ENCODE measurements at regions not wholly inside any gene's neighbourhood (a gene's known extent, or its start where the extent isn't known, plus 50 kb on each side); places are given as distances from the start of the nearest gene placed in this dataset.

DNA sequence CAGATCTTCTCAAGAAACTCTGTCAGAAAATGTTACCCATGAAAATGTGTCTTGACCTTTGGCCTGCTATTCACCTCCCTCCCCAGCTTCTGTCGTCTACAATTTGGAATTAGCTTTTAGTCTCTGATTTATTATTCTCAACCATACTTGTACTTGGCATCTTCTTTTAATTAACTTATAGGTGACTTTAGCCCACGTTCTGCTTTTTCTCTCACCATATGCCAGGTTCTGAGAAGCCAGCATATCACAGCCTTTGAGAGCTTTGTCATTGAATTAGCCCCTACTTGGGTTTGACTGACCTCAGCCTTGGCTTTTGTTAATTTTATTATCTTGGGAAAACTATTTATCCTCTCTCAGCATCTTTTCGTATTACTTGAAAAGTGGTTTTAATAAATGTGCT is 355.9 kb downstream of the OXSM start:
- TF ChIP-seq FOXM1 (IDR thresholded peaks at IDR 0.05; ENCODE audit: low read depth, low read length) (no peak), TCF12 (IDR thresholded peaks at IDR 0.05; ENCODE audit: low read depth, low read length) (no peak), CREB1 (IDR thresholded peaks at IDR 0.05; ENCODE audit: low read depth) (no peak), FOXK2 (IDR thresholded peaks at IDR 0.05) (no peak), KAT2A (conservative IDR thresholded peaks at IDR 0.05; ENCODE audit: control insufficient read depth, low read depth, low read length) (no peak), ZNF384 (IDR thresholded peaks at IDR 0.05; ENCODE audit: borderline replicate concordance, low read depth, low read length) (no peak), POLR2A (IDR thresholded peaks at IDR 0.05; ENCODE audit: low read depth, low read length) (no peak), EZH2 (IDR thresholded peaks at IDR 0.05; ENCODE audit: borderline replicate concordance, control insufficient read depth, low read depth, low read length) (no peak), POLR2AphosphoS2 (IDR thresholded peaks at IDR 0.05; ENCODE audit: low read depth, low read length) (no peak), CBX5 (IDR thresholded peaks at IDR 0.05; ENCODE audit: low read depth) (no peak), STAT1 (conservative IDR thresholded peaks at IDR 0.05) (no peak)
- TF ChIP-seq, protein P1, sequence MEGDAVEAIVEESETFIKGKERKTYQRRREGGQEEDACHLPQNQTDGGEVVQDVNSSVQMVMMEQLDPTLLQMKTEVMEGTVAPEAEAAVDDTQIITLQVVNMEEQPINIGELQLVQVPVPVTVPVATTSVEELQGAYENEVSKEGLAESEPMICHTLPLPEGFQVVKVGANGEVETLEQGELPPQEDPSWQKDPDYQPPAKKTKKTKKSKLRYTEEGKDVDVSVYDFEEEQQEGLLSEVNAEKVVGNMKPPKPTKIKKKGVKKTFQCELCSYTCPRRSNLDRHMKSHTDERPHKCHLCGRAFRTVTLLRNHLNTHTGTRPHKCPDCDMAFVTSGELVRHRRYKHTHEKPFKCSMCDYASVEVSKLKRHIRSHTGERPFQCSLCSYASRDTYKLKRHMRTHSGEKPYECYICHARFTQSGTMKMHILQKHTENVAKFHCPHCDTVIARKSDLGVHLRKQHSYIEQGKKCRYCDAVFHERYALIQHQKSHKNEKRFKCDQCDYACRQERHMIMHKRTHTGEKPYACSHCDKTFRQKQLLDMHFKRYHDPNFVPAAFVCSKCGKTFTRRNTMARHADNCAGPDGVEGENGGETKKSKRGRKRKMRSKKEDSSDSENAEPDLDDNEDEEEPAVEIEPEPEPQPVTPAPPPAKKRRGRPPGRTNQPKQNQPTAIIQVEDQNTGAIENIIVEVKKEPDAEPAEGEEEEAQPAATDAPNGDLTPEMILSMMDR (IDR thresholded peaks at IDR 0.05 in 2 of 3, conservative IDR thresholded peaks at IDR 0.05 in 1 of 3; ENCODE audit: control insufficient read depth in 2 of 3, extremely low read depth in 1 of 3, insufficient read depth in 1 of 3, low read depth in 3 of 3, low read length in 3 of 3), result no peak
